HG03097 (cell line): ENCODE measurements at regions not wholly inside any gene's neighbourhood (a gene's known extent, or its start where the extent isn't known, plus 50 kb on each side); places are given as distances from the start of the nearest gene placed in this dataset.

Source experiments
- ATAC-seq: cut with Tn5 transposase; IDR thresholded peaks from one replicate; pipeline ENCODE4 v1.9.1; 2021; ENCODE audit not compliant: unreplicated experiment, low FRiP score

DNA sequence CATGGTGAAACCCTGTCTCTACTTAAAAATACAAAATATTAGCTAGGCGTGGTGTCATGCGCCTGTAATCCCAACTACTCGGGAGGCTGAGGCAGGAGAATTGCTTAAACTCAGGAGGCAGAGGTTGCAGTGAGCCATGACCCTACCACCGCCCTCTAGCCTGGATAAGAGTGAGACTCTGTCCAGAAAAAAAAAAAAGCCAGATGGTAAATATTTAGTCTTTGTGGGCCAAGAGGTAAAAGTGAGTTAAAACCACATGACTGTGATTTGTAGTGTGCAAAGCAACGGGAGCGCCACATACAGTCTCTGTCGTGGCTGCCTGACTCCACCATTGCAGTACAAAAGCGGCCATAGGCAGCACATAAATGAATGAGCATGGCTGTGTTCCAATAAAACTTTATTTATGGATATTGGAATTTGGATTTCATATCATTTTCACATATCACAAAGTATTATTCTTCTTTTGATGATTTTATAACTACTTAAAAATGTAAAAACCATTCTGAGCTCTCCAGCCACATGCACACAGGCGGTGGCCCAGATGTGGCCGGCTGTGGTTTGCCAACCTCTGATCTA lies 51.8 kb upstream of the CASZ1 start:
- no peak for ATAC-seq

DNA sequence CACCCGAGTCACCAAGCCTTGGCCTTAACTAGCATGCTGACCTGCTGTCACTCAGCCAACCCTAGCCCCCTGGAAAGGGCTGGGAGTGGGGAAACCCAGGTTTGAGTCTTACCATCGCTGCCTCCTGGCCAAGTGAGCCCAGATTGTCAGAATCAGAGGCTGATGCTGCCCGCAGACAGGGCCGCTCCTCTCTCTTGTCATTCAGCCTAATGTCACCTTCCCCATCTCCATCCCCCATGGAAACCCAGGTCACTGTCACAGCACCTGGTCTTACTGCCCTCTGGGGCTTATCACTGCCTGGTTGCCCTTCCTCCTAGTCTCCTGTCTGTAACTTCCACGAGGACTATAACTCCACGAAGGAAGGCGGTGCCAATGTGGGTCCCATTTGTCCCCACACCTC lies 53.6 kb upstream of the CASZ1 start:
- ATAC-seq: no peak

- no peak for ATAC-seq
Measured at GRCh38 chr1:10851024-10852013, 54.9 kb upstream of the CASZ1 start.

DNA sequence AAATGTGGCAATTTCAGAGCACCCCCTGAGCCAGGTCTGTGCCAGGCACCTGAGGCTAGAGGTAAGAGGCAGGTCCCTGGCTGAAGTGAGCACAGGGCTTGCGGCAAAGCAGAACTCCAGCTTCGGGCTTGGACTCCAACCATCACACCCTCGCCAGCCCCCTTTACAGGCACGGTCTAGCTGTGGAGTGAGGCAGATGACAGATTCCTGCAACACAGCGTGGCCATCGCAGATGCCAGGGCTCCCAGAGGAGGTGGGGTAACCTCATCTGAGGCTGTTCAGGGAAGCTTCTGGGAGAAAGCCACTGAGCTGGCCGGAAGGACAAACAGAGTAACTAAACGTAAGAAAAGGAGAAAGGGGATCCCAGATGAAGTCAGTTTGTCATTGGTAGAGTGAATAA lies 55.6 kb upstream of the CASZ1 start:
- no peak for ATAC-seq

DNA sequence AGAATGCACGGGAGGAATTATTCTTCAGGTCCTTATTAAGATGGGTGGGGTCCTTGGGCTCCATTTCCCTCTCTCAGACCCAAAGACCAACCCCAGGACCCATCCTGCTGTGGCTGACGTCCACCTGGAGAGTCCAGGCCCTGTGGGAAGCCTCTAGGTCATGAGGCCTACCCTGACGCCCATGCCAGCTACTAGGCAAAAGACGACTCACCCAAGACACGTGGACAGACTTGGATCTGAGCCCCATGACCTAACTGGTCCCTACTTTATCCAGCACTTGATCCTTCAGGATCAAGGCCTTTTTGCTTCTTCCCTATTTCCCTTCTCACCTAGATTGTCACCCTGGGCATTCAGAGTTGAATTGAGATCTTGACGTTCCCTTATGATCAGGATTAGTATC lies 56.0 kb upstream of the CASZ1 start:
- no peak for ATAC-seq

- no peak for ATAC-seq
Measured at GRCh38 chr1:10852998-10853520, 56.6 kb upstream of the CASZ1 start.

- no peak for ATAC-seq
Measured at GRCh38 chr1:10853701-10854100, 57.3 kb upstream of the CASZ1 start.

DNA sequence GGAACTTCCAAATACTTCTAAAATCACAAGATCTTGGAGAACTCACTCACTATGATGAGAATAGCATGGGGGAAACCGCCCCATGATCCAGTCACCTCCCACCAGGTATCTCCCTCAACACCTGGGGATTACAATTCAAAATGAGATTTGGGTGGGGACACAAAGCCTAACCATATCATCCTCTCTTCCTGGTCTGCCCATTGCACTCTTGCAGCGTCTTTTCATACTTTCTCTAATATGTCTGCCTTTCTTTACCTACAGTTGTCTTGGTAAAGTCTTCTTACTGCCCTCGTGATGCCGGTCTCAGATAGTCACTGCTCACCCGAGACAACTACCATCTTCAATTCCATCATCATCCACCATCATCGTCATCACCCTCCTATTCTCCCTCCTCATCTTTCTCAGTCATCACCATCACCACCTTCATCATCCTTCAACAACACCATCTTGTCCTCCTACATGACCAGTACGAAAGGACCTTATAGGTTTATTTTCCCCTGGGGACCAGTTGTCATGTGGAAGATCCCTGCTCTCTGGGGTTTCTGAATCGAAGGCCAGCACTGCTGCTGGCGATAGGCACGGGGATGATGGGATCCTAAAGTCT lies 58.5 kb upstream of the CASZ1 start:
- ATAC-seq: no peak

- ATAC-seq: no peak
Measured at GRCh38 chr1:10856176-10856683, 59.8 kb upstream of the CASZ1 start.

- no peak for ATAC-seq
Measured at GRCh38 chr1:10856863-10857598, 60.6 kb upstream of the CASZ1 start.

DNA sequence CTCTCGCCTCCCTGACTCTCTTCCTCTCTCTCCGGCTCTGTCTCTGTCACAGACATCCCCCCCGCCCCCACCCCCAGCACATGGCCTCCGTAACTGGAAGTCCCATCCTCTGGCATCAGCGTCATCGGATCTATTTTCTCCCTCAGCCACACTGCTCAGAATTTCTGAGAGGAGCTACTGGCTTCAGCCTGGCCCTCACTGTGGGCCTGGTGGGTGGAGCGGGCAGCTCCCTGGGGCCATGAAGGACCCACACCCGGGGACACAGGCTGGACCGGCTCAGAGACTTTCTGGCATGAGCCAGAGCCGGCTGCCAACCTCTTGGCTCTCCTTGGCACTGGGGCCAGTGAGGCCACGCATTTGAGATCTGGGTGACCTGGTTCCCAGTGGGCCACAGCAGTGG lies 61.2 kb upstream of the CASZ1 start:
- ATAC-seq: no peak

DNA sequence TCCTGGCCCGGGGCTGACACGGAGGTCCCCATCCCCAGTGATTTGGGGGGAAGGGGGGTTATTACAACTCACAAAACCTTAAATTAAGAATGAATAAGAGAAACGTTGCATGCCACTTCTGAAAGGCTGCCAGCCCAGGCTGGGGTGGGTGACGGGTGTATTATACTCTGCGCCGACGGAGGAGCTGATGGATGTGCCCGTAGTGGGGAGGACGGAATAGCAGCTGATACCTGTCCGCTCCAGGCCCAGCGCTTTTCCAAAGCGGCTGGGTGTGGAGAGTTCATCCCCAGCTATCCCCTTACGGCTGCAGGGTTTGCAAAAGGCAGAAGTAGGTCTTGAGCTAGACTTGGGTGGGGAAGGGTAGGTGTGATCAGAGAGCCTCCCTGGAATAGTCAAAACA lies 63.8 kb upstream of the CASZ1 start:
- no peak for ATAC-seq

- ATAC-seq: no peak
Measured at GRCh38 chr1:10860682-10861081, 64.2 kb upstream of the CASZ1 start.

GRCh38 chr1:10861822-10862221 lies 65.4 kb upstream of the CASZ1 start:
- ATAC-seq: no peak

- no peak for ATAC-seq
Measured at GRCh38 chr1:10862743-10863335, 66.4 kb upstream of the CASZ1 start.

DNA sequence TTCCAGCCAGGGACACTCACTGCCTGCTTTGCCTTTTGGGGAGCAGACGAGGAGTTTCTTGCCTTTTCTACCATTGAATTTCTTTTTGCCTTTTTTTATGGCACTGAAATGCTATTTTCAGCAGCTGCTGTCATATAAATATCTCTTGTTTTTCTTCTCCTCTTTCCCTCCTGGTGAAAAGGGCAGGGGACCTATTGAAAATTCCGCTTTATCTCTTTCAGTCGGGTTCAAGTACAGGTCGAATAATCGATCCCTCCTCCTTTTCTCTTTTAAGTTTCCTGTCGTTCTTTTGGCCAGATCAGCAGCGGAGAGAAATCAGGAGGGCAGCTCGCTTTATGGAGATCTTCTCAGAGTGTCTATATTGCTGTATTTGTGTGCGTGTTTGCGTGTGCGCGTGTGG lies 67.4 kb upstream of the CASZ1 start:
- ATAC-seq: no peak

DNA sequence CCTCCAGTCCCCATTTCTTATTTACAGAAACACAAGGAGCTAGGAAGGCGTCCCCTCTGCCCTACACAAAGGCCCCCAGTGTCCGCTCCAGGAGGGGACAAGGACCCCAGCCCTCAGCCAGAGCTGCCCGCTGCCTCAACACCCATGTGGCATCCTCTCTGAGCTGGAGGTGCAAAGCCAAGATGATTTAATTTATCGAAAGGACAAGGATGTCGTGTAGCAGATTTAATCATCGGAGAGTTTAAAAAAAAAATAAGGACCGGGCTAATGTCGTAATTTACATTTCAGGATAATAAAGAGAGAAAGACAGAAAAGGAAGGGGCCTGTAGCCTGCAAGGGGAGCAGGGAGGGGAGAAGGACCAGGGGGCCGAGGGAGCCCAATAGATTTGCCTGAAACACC lies 68.3 kb upstream of the CASZ1 start:
- no peak for ATAC-seq

GRCh38 chr1:10865518-10866320 lies 69.3 kb upstream of the CASZ1 start:
- ATAC-seq: no peak

DNA sequence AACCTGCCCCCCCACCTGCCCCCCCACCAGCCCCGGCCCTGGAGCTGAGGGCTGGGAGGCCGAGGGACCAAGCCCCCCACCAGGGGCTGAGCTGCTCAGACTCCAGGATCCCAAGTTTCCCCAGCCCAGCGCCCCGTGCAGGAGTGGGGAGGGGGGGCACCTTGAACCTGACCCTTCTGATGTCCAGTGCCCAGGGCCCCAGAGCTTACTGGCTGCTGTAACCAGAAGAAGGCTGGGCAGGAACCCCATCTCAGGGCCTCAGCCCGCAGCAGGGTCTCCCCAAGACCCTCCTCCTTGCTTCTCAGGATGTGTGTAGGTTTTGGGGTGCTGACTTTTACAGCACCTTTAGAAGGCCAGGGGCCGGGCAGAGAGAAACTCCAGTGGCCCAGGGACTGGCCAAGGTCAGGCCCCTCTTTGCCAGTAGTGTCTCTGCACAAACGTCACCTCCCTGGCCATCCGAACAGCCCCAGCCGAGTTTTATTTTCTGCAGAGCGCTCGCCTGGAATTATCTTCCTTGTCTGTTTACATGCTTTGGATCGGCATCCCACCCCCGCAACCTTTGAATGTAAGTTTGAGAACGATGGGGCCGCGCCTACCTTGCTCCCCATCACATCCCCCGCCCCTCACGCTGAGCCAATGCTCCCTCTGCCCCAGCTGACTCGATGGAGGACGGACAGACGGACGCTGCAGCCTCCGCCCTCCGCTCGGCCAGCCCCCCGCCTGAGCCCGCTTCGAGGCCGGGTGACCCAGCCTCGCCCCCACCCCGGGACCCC lies 70.1 kb upstream of the CASZ1 start:
- no peak for ATAC-seq
